Upper lobe of left lung (tissue), 6 donors: ENCODE measurements at regions not wholly inside any gene's neighbourhood (a gene's known extent, or its start where the extent isn't known, plus 50 kb on each side); places are given as distances from the start of the nearest gene placed in this dataset.
"Not testable (repeated sequence)": the region's sequence is repeated elsewhere in the genome, so short reads cannot be mapped to it uniquely, and the experiment has no call there.

Experiments used
- ATAC-seq, 2 donors: fragments of 200-7000 bp; cut with Tn5 transposase; one replicate each; pipeline ENCODE4 v1.9.1; 2022; ENCODE audit warnings: mild to moderate bottlenecking in 2 of 2, moderate library complexity in 2 of 2; ENCODE audit not compliant: low FRiP score in 2 of 2
- DNase-seq, 2 donors: peaks; one replicate each; pipeline ENCODE4 v3.0.0-alpha.2; 2019 to 2020
- H3K27ac ChIP-seq, 4 donors: fragments of 200-600 bp; sonication (generic); one replicate each; pipeline ENCODE4 v1.5.1; 2016 to 2019
- H3K27me3 ChIP-seq, 4 donors: fragments of 200-600 bp; sonication (generic); one replicate each; pipeline ENCODE4 v1.5.1; 2017 to 2019
- H3K36me3 ChIP-seq, 4 donors: fragments of 200-600 bp; sonication (generic); one replicate each; pipeline ENCODE4 v1.5.1; 2016 to 2019
- H3K4me1 ChIP-seq, 4 donors: fragments of 200-600 bp; sonication (generic); one replicate each; pipeline ENCODE4 v1.5.1; 2018 to 2019
- H3K4me3 ChIP-seq, 4 donors: fragments of 200-600 bp; sonication (generic); one replicate each; pipeline ENCODE4 v1.5.1; 2017 to 2019; ENCODE audit warnings: mild to moderate bottlenecking in 2 of 4, moderate library complexity in 1 of 4
- H3K9me3 ChIP-seq, 4 donors: fragments of 200-600 bp; sonication (generic); one replicate each; pipeline ENCODE4 v1.5.1; 2018 to 2019
- CTCF ChIP-seq, 6 experiments: fragments of 450-650 bp in 4 of 6; fragments of 200-600 bp in 2 of 6; sonication (generic) in 2 of 6; IDR thresholded peaks; one replicate each; pipeline ENCODE4 v1.5.1; 2016 to 2019; ENCODE audit warnings: antibody characterized with exemption in 6 of 6
- EP300 ChIP-seq, 4 donors: sonication (generic); formaldehyde crosslinking; IDR thresholded peaks; one replicate each; pipeline ENCODE4 v1.5.1; 2017; ENCODE audit warnings: antibody characterized with exemption in 4 of 4, control low read depth in 2 of 4
- POLR2A ChIP-seq, 4 donors: fragments of 450-650 bp; IDR thresholded peaks; one replicate each; pipeline ENCODE4 v1.5.1; 2016 to 2017; ENCODE audit warnings: antibody characterized with exemption in 4 of 4, mild to moderate bottlenecking in 2 of 4
- POLR2AphosphoS5 ChIP-seq, 2 donors: sonication (generic); formaldehyde crosslinking; IDR thresholded peaks; one replicate each; pipeline ENCODE4 v1.5.1; 2017; ENCODE audit warnings: antibody characterized with exemption in 2 of 2
- WGBS, 2 donors: methylation state at CpG; one replicate each; pipeline ENCODE4 v1.1.5; 2017 to 2018; 5-methylcytosine and 5-hydroxymethylcytosine counted together
- donor health status: DM: no; HTN: no; CAD: no; lungs with moderate emphysema.
- donor health status: DM: no; HTN: yes; CAD: no; lungs with severe emphysema.

GRCh38 chr3:104939196-104939595 is 427.5 kb upstream of the ALCAM start:
- DNase-seq (no peak), ATAC-seq (no peak)
- no peak overlapping the region for H3K4me3 ChIP-seq
- no peaks in the 10 kb centered on the region for H3K9me3 ChIP-seq
- TF ChIP-seq POLR2AphosphoS5 (IDR thresholded peaks at IDR 0.05) (no peak), EP300 (IDR thresholded peaks at IDR 0.05) (no peak)
- no peaks in the 10 kb centered on the region for H3K27me3 ChIP-seq
- H3K4me1 ChIP-seq, result no peaks in the 10 kb centered on the region
- no peak overlapping the region for H3K27ac ChIP-seq
- WGBS, 2 donors, result 50 to 56% methylated on average over 1 of the region's 1 CpG
- H3K36me3 ChIP-seq, result no peaks in the 10 kb centered on the region

- H3K9me3 ChIP-seq, result no peaks in the 10 kb centered on the region
- ATAC-seq (no peak), DNase-seq (no peak)
These were observed 424.9 kb upstream of the ALCAM start for GRCh38 chr3:104941785-104942184.

GRCh38 chr3:104943974-104944373 is 422.7 kb upstream of the ALCAM start:
- TF ChIP-seq CTCF (IDR thresholded peaks at IDR 0.05) (no peak), POLR2AphosphoS5 (IDR thresholded peaks at IDR 0.05) (no peak), POLR2A (IDR thresholded peaks at IDR 0.05) (no peak), EP300 (IDR thresholded peaks at IDR 0.05) (no peak)
- Histone ChIP-seq H3K4me3 (no peak overlapping the region), H3K9me3 (no peaks in the 10 kb centered on the region), H3K27ac (no peak overlapping the region), H3K36me3 (no peaks in the 10 kb centered on the region), H3K27me3 (no peaks in the 10 kb centered on the region), H3K4me1 (no peaks in the 10 kb centered on the region)
- ATAC-seq, result no peak
- 61 to 70% methylated on average over 1 of the region's 1 CpG for WGBS, 2 donors
- DNase-seq, result no peak

More at GRCh38 chr3:104941785-104942184, 424.9 kb upstream of the ALCAM start:
- Histone ChIP-seq H3K27me3 (no peaks in the 10 kb centered on the region), H3K4me1 (no peaks in the 10 kb centered on the region), H3K27ac (no peak overlapping the region), H3K36me3 (no peaks in the 10 kb centered on the region), H3K4me3 (no peak overlapping the region)
- TF ChIP-seq CTCF (IDR thresholded peaks at IDR 0.05) (no peak), EP300 (IDR thresholded peaks at IDR 0.05) (no peak), POLR2A (IDR thresholded peaks at IDR 0.05) (no peak), POLR2AphosphoS5 (IDR thresholded peaks at IDR 0.05) (no peak)
- 64 to 72% methylated on average over 1 of the region's 1 CpG for WGBS, 2 donors

GRCh38 chr3:104947943-104948342 is 418.8 kb upstream of the ALCAM start:
- no peak overlapping the region for H3K4me3 ChIP-seq
- no peak overlapping the region for H3K27ac ChIP-seq
- ATAC-seq (no peak), DNase-seq (no peak)
- no peaks in the 10 kb centered on the region for H3K36me3 ChIP-seq
- H3K4me1 ChIP-seq, result peaks cover 0 to 6% (median 1%) of the 10 kb centered on the region in 4 donors
- WGBS, 2 donors, result 33 to 50% methylated on average over 3 of the region's 3 CpGs
- no peaks in the 10 kb centered on the region for H3K9me3 ChIP-seq
- no peak for TF ChIP-seq POLR2AphosphoS5 (IDR thresholded peaks at IDR 0.05)
- no peak for TF ChIP-seq POLR2A (IDR thresholded peaks at IDR 0.05)
- TF ChIP-seq EP300 (IDR thresholded peaks at IDR 0.05), result no peak
- no peak for TF ChIP-seq CTCF (IDR thresholded peaks at IDR 0.05)
- H3K27me3 ChIP-seq, result no peaks in the 10 kb centered on the region

GRCh38 chr3:104949810-104950209 is 416.9 kb upstream of the ALCAM start:
- not testable (repeated sequence) for H3K27ac ChIP-seq, H3K36me3 ChIP-seq, H3K9me3 ChIP-seq, H3K27me3 ChIP-seq, H3K4me1 ChIP-seq, DNase-seq, ATAC-seq, H3K4me3 ChIP-seq
- WGBS, 2 donors, result 63 to 81% methylated on average over 4 of the region's 4 CpGs

GRCh38 chr3:104951426-104951825 is 415.3 kb upstream of the ALCAM start:
- H3K27me3 ChIP-seq, result no peaks in the 10 kb centered on the region
- no peak for TF ChIP-seq CTCF (IDR thresholded peaks at IDR 0.05)
- TF ChIP-seq POLR2A (IDR thresholded peaks at IDR 0.05), result no peak
- TF ChIP-seq POLR2AphosphoS5 (IDR thresholded peaks at IDR 0.05), result no peak
- no peak for TF ChIP-seq EP300 (IDR thresholded peaks at IDR 0.05)
- 61 to 75% methylated on average over 2 of the region's 2 CpGs for WGBS, 2 donors
- ATAC-seq (no peak), DNase-seq (no peak)
- peaks cover 0 to 6% (median 1%) of the 10 kb centered on the region in 4 donors for H3K4me1 ChIP-seq
- H3K27ac ChIP-seq, result no peak overlapping the region
- no peak overlapping the region for H3K4me3 ChIP-seq
- no peaks in the 10 kb centered on the region for H3K36me3 ChIP-seq
- no peaks in the 10 kb centered on the region for H3K9me3 ChIP-seq
